ENCODE measurements at regions not wholly inside any gene's neighbourhood (a gene's known extent, or its start where the extent isn't known, plus 50 kb on each side); places are given as distances from the start of the nearest gene placed in this dataset.

DNA sequence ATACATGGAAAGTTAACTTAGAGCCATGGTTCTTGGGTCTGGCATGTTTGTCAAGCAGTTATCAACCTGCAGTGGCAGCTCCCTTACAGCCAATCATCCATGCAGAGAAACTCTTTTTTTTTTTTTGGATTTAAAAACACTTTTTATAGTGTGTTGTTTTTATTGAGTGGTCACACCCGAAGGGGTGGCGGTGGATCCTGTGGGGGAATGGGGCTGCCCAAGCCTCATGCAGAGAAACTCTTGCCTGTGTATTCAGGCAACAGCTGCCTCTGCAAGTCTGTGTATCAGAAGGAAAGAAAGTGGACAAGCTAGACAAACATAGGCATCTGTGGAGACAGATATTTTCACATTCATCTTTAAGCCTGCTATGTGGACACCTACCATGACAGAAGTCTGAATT is 104.8 kb downstream of the GLUL start:
- Histone ChIP-seq H3K9me3 (ENCODE audit: control insufficient read depth, low read depth, low read length) (no peaks in the 10 kb centered on the region), H3K4me1 (ENCODE audit: insufficient read depth, low read length) (no peaks in the 10 kb centered on the region), H3K14ac (ENCODE audit: insufficient read depth, low read length) (no peak overlapping the region), H4K20me1 (ENCODE audit: control insufficient read depth, insufficient read depth, insufficient read length) (no peaks in the 10 kb centered on the region), H3K79me1 (ENCODE audit: insufficient read depth, low read depth, low read length, poor library complexity, severe bottlenecking) (no peaks in the 10 kb centered on the region), H3K56ac (ENCODE audit: insufficient read length, low read depth, low read length) (no peak overlapping the region), H4K91ac (ENCODE audit: insufficient read length, low read depth, low read length) (no peak overlapping the region), H3K27me3 (ENCODE audit: insufficient read depth, low read length) (no peaks in the 10 kb centered on the region), H2AFZ (ENCODE audit: low read length) (no peak overlapping the region), H3K27ac (ENCODE audit: insufficient read length, low read depth, low read length) (no peak overlapping the region), H3K79me2 (ENCODE audit: insufficient read depth, low read length) (no peaks in the 10 kb centered on the region), H3K9ac (ENCODE audit: extremely low read depth, insufficient read length, low read length) (no peak overlapping the region), H4K5ac (ENCODE audit: insufficient read length, low read depth, low read length) (no peak overlapping the region), H3T11ph (ENCODE audit: low read length) (no peak overlapping the region), H3K18ac (ENCODE audit: insufficient read length, low read depth, low read length) (no peak overlapping the region), H2BK12ac (ENCODE audit: insufficient read length, low read depth, low read length) (no peak overlapping the region), H2BK5ac (ENCODE audit: insufficient read length, low read length) (no peak overlapping the region), H4K8ac (replicated peaks; ENCODE audit: insufficient read length, low read depth, low read length) (no peak overlapping the region), H2BK120ac (ENCODE audit: low read depth, low read length, poor library complexity, severe bottlenecking) (no peak overlapping the region), H2AK5ac (ENCODE audit: insufficient read length, low read length) (no peak overlapping the region), H2BK20ac (ENCODE audit: low read depth, low read length, poor library complexity, severe bottlenecking) (no peak overlapping the region), H3K23me2 (ENCODE audit: insufficient read length, low read depth, low read length, poor library complexity, severe bottlenecking) (no peaks in the 10 kb centered on the region), H2BK15ac (ENCODE audit: low read depth, low read length) (no peak overlapping the region), H3K23ac (ENCODE audit: insufficient read length, low read depth, low read length) (no peak overlapping the region), H3K4ac (ENCODE audit: low read depth, low read length) (no peak overlapping the region), H3K4me2 (ENCODE audit: insufficient read depth, insufficient read length, low read length) (no peak overlapping the region)
- no peak overlapping the region for H3K27ac Mint-ChIP-seq
- peaks cover 0 to under 1% of the 10 kb centered on the region in 2 experiments; a peak in 2 of 4 replicates for H3K4me1 Mint-ChIP-seq
- WGBS (ENCODE audit: extremely low coverage, insufficient read length, low lambda C conversion rate), result no CpG with 5 or more reads among the region's 2 CpGs
- no peaks in the 10 kb centered on the region for H3K9me3 Mint-ChIP-seq
- no peak overlapping the region for H3K4me3 Mint-ChIP-seq
- no peak for DNase-seq
- TF ChIP-seq, protein P1, sequence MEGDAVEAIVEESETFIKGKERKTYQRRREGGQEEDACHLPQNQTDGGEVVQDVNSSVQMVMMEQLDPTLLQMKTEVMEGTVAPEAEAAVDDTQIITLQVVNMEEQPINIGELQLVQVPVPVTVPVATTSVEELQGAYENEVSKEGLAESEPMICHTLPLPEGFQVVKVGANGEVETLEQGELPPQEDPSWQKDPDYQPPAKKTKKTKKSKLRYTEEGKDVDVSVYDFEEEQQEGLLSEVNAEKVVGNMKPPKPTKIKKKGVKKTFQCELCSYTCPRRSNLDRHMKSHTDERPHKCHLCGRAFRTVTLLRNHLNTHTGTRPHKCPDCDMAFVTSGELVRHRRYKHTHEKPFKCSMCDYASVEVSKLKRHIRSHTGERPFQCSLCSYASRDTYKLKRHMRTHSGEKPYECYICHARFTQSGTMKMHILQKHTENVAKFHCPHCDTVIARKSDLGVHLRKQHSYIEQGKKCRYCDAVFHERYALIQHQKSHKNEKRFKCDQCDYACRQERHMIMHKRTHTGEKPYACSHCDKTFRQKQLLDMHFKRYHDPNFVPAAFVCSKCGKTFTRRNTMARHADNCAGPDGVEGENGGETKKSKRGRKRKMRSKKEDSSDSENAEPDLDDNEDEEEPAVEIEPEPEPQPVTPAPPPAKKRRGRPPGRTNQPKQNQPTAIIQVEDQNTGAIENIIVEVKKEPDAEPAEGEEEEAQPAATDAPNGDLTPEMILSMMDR (conservative IDR thresholded peaks at IDR 0.05), result no peak
- H3K36me3 Mint-ChIP-seq (ENCODE audit: insufficient read depth in 1 of 3, low read depth in 3 of 3), result no peaks in the 10 kb centered on the region
- no peaks in the 10 kb centered on the region; the same call in 1 of the 2 replicates for H3K27me3 Mint-ChIP-seq (ENCODE audit: low read depth)

Measured in H9 (cell line).